Right atrium auricular region (tissue), 2 donors: ENCODE measurements at regions not wholly inside any gene's neighbourhood (a gene's known extent, or its start where the extent isn't known, plus 50 kb on each side); places are given as distances from the start of the nearest gene placed in this dataset.

Source experiments
- DNase-seq: peaks from one replicate; pipeline ENCODE4 v3.0.0-alpha.2; 2019; ENCODE audit warnings: low spot score
- H3K27ac ChIP-seq, 2 donors: fragments of 200-600 bp; sonication (generic); 1 replicate in 1 of 2; 2 replicates in 1 of 2; pipeline ENCODE4 v1.5.1; 2016 to 2019
- H3K27me3 ChIP-seq, 2 donors: fragments of 200-600 bp; sonication (generic); one replicate each; pipeline versions ENCODE4 v1.5.1 to v1.6.0; 2017 to 2019
- H3K36me3 ChIP-seq: fragments of 200-600 bp; sonication (generic); one replicate; pipeline ENCODE4 v1.5.1; 2016
- H3K4me1 ChIP-seq, 2 donors: fragments of 200-600 bp; sonication (generic); one replicate each; pipeline versions ENCODE4 v1.5.1 to v1.6.0; 2017 to 2019
- H3K4me3 ChIP-seq, 2 donors: fragments of 200-600 bp; sonication (generic); 1 replicate in 1 of 2; 2 replicates in 1 of 2; pipeline ENCODE4 v1.5.1; 2017 to 2019; ENCODE audit warnings: mild to moderate bottlenecking in 1 of 2, moderate library complexity in 1 of 2
- H3K9me3 ChIP-seq, 2 donors: fragments of 200-600 bp; sonication (generic); one replicate each; pipeline ENCODE4 v1.5.1; 2019
- CTCF ChIP-seq, 2 donors: fragments of 200-600 bp; sonication (generic); IDR thresholded peaks; one replicate each; pipeline ENCODE4 v1.5.1; 2019; ENCODE audit warnings: antibody characterized with exemption in 2 of 2

- no peak overlapping the region for H3K4me3 ChIP-seq
- H3K9me3 ChIP-seq, result no peaks in the 10 kb centered on the region
- TF ChIP-seq CTCF (IDR thresholded peaks at IDR 0.05), result no peak
These were observed 78.8 kb upstream of the CD83 start for GRCh38 chr6:14038467-14039437.

GRCh38 chr6:14040042-14040441 is 77.5 kb upstream of the CD83 start:
- no peaks in the 10 kb centered on the region for H3K9me3 ChIP-seq
- H3K4me3 ChIP-seq, result no peak overlapping the region
- peaks cover 0 to 5% of the 10 kb centered on the region in 2 donors for H3K4me1 ChIP-seq
- no peak for DNase-seq
- H3K27ac ChIP-seq, result no peak overlapping the region
- no peak for TF ChIP-seq CTCF (IDR thresholded peaks at IDR 0.05)
- no peaks in the 10 kb centered on the region for H3K36me3 ChIP-seq
- no peaks in the 10 kb centered on the region for H3K27me3 ChIP-seq

More at GRCh38 chr6:14038467-14039437, 78.8 kb upstream of the CD83 start:
- H3K4me1 ChIP-seq, result peaks cover 0 to 6% of the 10 kb centered on the region in 2 donors
- no peaks in the 10 kb centered on the region for H3K36me3 ChIP-seq
- no peak for DNase-seq
- H3K27ac ChIP-seq, result no peak overlapping the region
- H3K27me3 ChIP-seq, result no peaks in the 10 kb centered on the region

- no peak for DNase-seq
- peak in 1 of 2 donors; percentile 66 for TF ChIP-seq CTCF (IDR thresholded peaks at IDR 0.05)
- H3K4me3 ChIP-seq, result no peak overlapping the region
- no peaks in the 10 kb centered on the region for H3K36me3 ChIP-seq
- H3K4me1 ChIP-seq, result no peaks in the 10 kb centered on the region
- H3K27ac ChIP-seq, result no peak overlapping the region
- H3K27me3 ChIP-seq, result no peaks in the 10 kb centered on the region
- H3K9me3 ChIP-seq, result no peaks in the 10 kb centered on the region
These were observed 71.0 kb upstream of the CD83 start for GRCh38 chr6:14046476-14047068.

GRCh38 chr6:14047151-14047740 is 70.3 kb upstream of the CD83 start:
- Histone ChIP-seq H3K27ac (no peak overlapping the region), H3K4me1 (no peaks in the 10 kb centered on the region), H3K27me3 (no peaks in the 10 kb centered on the region), H3K36me3 (no peaks in the 10 kb centered on the region), H3K9me3 (no peaks in the 10 kb centered on the region), H3K4me3 (no peak overlapping the region)
- TF ChIP-seq CTCF (IDR thresholded peaks at IDR 0.05), result no peak
- no peak for DNase-seq

- H3K4me3 ChIP-seq, result no peak overlapping the region
- no peak for TF ChIP-seq CTCF (IDR thresholded peaks at IDR 0.05)
- H3K9me3 ChIP-seq, result no peaks in the 10 kb centered on the region
- H3K4me1 ChIP-seq, result no peaks in the 10 kb centered on the region
- no peaks in the 10 kb centered on the region for H3K36me3 ChIP-seq
- no peak for DNase-seq
- H3K27me3 ChIP-seq, result no peaks in the 10 kb centered on the region
- H3K27ac ChIP-seq, result no peak overlapping the region
These were observed 68.7 kb upstream of the CD83 start for GRCh38 chr6:14048837-14049236.
